IMR-90 (cell line): ENCODE measurements at regions not wholly inside any gene's neighbourhood (a gene's known extent, or its start where the extent isn't known, plus 50 kb on each side); places are given as distances from the start of the nearest gene placed in this dataset.

Experiments used
- ATAC-seq: fragments of 200-7000 bp; cut with Tn5 transposase; 2 replicates; pipeline ENCODE4 v1.9.1; 2020; ENCODE audit warnings: low read depth, mild to moderate bottlenecking, moderate library complexity
- BruUV-seq: library from RNA; stranded (reverse); fragments of 400-500 nt; replicated peaks from 2 replicates; lab custom pipeline; 2021; lab: Mats Ljungman, UMichigan
- CTCF ChIA-PET: fragments of 300-600 bp; formaldehyde crosslinking; extraction: SDS; loops from one replicate; lab custom pipeline; 2021; ENCODE audit warnings: antibody characterized with exemption; lab: Yijun Ruan, JAX
- POLR2A ChIA-PET: fragments of 300-600 bp; sonication (Branson Sonifier 250); formaldehyde crosslinking; loops from one replicate; lab custom pipeline; 2022; ENCODE audit warnings: antibody characterized with exemption; ENCODE audit not compliant: unreplicated experiment; lab: Charles Lee
- DNase-seq: peaks from one replicate; pipeline ENCODE4 v3.0.0; 2013
- H2AFZ ChIP-seq: replicated peaks from 2 replicates; pipeline ENCODE3; 2013; ENCODE audit warnings: low read length, mild to moderate bottlenecking; ENCODE audit not compliant: poor library complexity
- H2AK5ac ChIP-seq: 2 replicates; pipeline ENCODE4 v1.6.1; 2013; ENCODE audit warnings: low read depth, low read length, inconsistent platforms
- H2AK9ac ChIP-seq: replicated peaks from 2 replicates; pipeline ENCODE3; 2013; ENCODE audit warnings: mild to moderate bottlenecking, low read depth, low read length, moderate library complexity; ENCODE audit not compliant: poor library complexity
- H2BK120ac ChIP-seq: 2 replicates; pipeline ENCODE4 v1.6.1; 2013; ENCODE audit warnings: low read depth, low read length, inconsistent platforms
- H2BK15ac ChIP-seq: 3 replicates; pipeline ENCODE4 v1.6.1; 2013; ENCODE audit warnings: low read depth, low read length, inconsistent platforms
- H2BK20ac ChIP-seq: 2 replicates; pipeline ENCODE4 v1.6.1; 2013; ENCODE audit warnings: low read depth, mild to moderate bottlenecking, inconsistent platforms, low read length, moderate library complexity
- H2BK5ac ChIP-seq: 2 replicates; pipeline ENCODE4 v1.6.1; 2013; ENCODE audit warnings: mild to moderate bottlenecking, low read depth, low read length, inconsistent platforms; ENCODE audit not compliant: poor library complexity, severe bottlenecking
- H3K14ac ChIP-seq: replicated peaks from 2 replicates; pipeline ENCODE4 v1.6.1; 2013; ENCODE audit warnings: low read depth, low read length, inconsistent platforms
- H3K18ac ChIP-seq: 2 replicates; pipeline ENCODE4 v1.6.1; 2013; ENCODE audit warnings: low read depth, low read length, control low read depth
- H3K23ac ChIP-seq: 2 replicates; pipeline ENCODE4 v1.6.1; 2013; ENCODE audit warnings: low read depth, low read length, inconsistent platforms
- H3K27ac ChIP-seq: 2 replicates; pipeline ENCODE4 v1.5.1; 2013; ENCODE audit warnings: mild to moderate bottlenecking, control low read depth, low read length; ENCODE audit not compliant: insufficient read depth
- H3K27me3 ChIP-seq: 2 replicates; pipeline ENCODE4 v1.6.1; 2013; ENCODE audit warnings: low read length; ENCODE audit not compliant: control insufficient read depth, insufficient read depth
- H3K36me3 ChIP-seq: 2 replicates; pipeline ENCODE4 v1.6.1; 2013; ENCODE audit warnings: low read length, mixed read lengths; ENCODE audit not compliant: control insufficient read depth, insufficient read depth
- H3K4ac ChIP-seq: 2 replicates; pipeline ENCODE4 v1.6.1; 2013; ENCODE audit warnings: low read depth, low read length, inconsistent platforms
- H3K4me1 ChIP-seq: 2 replicates; pipeline ENCODE4 v1.6.1; 2013; ENCODE audit warnings: low read length, mixed read lengths; ENCODE audit not compliant: control insufficient read depth, insufficient read depth
- H3K4me2 ChIP-seq: 2 replicates; pipeline ENCODE4 v1.6.1; 2013; ENCODE audit warnings: low read depth, mild to moderate bottlenecking, control low read depth, low read length, moderate library complexity
- H3K4me3 ChIP-seq: 2 replicates; pipeline ENCODE4 v1.5.1; 2013; ENCODE audit warnings: low read depth, mild to moderate bottlenecking, control low read depth, low read length, moderate library complexity; ENCODE audit not compliant: insufficient read depth
- H3K56ac ChIP-seq: 2 replicates; pipeline ENCODE4 v1.6.1; 2013; ENCODE audit warnings: low read length, inconsistent platforms; ENCODE audit not compliant: insufficient read depth; ENCODE audit errors: extremely low read depth
- H3K79me1 ChIP-seq, 2 experiments: 2 replicates each; pipeline ENCODE4 v1.6.1; 2013; ENCODE audit warnings: low read length in 2 of 2, inconsistent platforms in 1 of 2, low read depth in 1 of 2
- H3K9ac ChIP-seq: 2 replicates; pipeline ENCODE4 v1.6.1; 2013; ENCODE audit warnings: low read depth, low read length, control low read depth
- H3K9me1 ChIP-seq: 2 replicates; pipeline ENCODE4 v1.6.1; 2013; ENCODE audit warnings: low read length, inconsistent platforms; ENCODE audit not compliant: insufficient read depth
- H3K9me3 ChIP-seq: 2 replicates; pipeline ENCODE4 v1.6.1; 2013; ENCODE audit warnings: low read length; ENCODE audit not compliant: control insufficient read depth, insufficient read depth
- H4K20me1 ChIP-seq: 2 replicates; pipeline ENCODE4 v1.6.1; 2013; ENCODE audit warnings: low read length, inconsistent platforms; ENCODE audit not compliant: insufficient read depth
- H4K5ac ChIP-seq: 2 replicates; pipeline ENCODE4 v1.6.1; 2013; ENCODE audit warnings: mild to moderate bottlenecking, low read depth, low read length, control low read depth
- H4K8ac ChIP-seq, 2 experiments: 2 replicates each; pipeline ENCODE4 v1.6.1; 2013; ENCODE audit warnings: low read depth in 2 of 2, low read length in 2 of 2, control low read depth in 1 of 2, inconsistent platforms in 1 of 2
- H4K91ac ChIP-seq: 2 replicates; pipeline ENCODE4 v1.6.1; 2013; ENCODE audit warnings: low read depth, low read length, inconsistent platforms; ENCODE audit not compliant: insufficient read depth
- CTCF ChIP-seq: conservative IDR thresholded peaks from 2 replicates; pipeline ENCODE4 v1.5.1; 2012; ENCODE audit warnings: mild to moderate bottlenecking, low read depth, low read length, improper control_type of control experiment
- FOS ChIP-seq: fragments of 150-350 bp; IDR thresholded peaks from 2 replicates; pipeline ENCODE4 v1.6.1; 2016; ENCODE audit warnings: low read depth, low read length
- NFE2L2 ChIP-seq: fragments of 150-350 bp; IDR thresholded peaks from 2 replicates; pipeline ENCODE4 v1.6.1; 2016; ENCODE audit warnings: low read depth, mild to moderate bottlenecking, low read length
- POLR2A ChIP-seq: IDR thresholded peaks from 2 replicates; pipeline ENCODE4 v1.6.1; 2012; ENCODE audit warnings: mild to moderate bottlenecking, low read depth, low read length
- RAD21 ChIP-seq: IDR thresholded peaks from 2 replicates; pipeline ENCODE4 v1.6.1; 2012; ENCODE audit warnings: low read length, improper control_type of control experiment
- RFX5 ChIP-seq: IDR thresholded peaks from 2 replicates; pipeline ENCODE4 v1.8.0; 2012; ENCODE audit warnings: low read depth, mild to moderate bottlenecking, low read length, moderate library complexity
- SMC3 ChIP-seq: fragments of 150-350 bp; IDR thresholded peaks from 2 replicates; pipeline ENCODE4 v1.6.1; 2016; ENCODE audit warnings: low read depth, mild to moderate bottlenecking, antibody characterized with exemption, low read length, moderate library complexity
- WGBS, 2 experiments: methylation state at CpG; one replicate each; pipeline versions ENCODE4 v1.1.5 to v1.1.7; 2013; ENCODE audit warnings: missing lambda C conversion rate in 2 of 2; ENCODE audit not compliant: insufficient read length in 1 of 2; ENCODE audit errors: extremely low coverage in 2 of 2; 5-methylcytosine and 5-hydroxymethylcytosine counted together
- dilution Hi-C: fragments of 300-500 bp; cut with HindIII; formaldehyde crosslinking; loops from one replicate; pipeline ENCODE4 v1.14.3; 2018; ENCODE audit warnings: low sequenced_read_pairs; ENCODE audit not compliant: unreplicated experiment
- in situ Hi-C: fragments of 300-500 bp; cut with MboI; formaldehyde crosslinking; loops from 3 replicates; pipeline ENCODE4 v1.14.3; 2019; ENCODE audit warnings: low sequenced_read_pairs, inconsistent platforms, mixed read lengths
- intact Hi-C: fragments of 100-400 bp; cut with micrococcal nuclease; formaldehyde crosslinking; loops from 2 replicates; pipeline ENCODE4 v1.10.0; 2022
- TF ChIP-seq, protein P1 (sequence below): fragments of 150-350 bp; IDR thresholded peaks from 2 replicates; pipeline ENCODE4 v1.6.1; 2016; ENCODE audit warnings: low read depth, mild to moderate bottlenecking, low read length, moderate library complexity, borderline replicate concordance

DNA sequence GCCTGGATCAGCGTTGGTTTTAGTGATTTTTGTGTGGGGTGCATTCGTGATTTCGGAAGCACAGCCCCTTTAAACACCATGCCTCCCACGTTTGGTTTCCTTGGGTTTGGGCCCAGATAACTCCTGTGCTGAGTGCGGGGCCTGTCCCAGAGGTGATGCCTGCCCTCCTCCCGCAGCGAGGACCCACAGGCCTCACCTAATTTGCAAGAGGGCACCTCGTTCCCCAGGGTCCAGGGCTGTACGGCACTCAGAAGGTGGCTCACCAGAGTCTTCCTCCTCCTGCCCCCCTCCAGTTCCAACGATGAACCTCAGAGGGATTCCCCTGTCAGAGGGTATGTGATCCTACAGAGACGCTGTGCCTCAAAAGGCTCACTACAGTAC lies 54.3 kb upstream of the SOX1 start:
- no peak overlapping the region for H2BK15ac ChIP-seq
- no peaks in the 10 kb centered on the region for H3K79me1 ChIP-seq
- H3K14ac ChIP-seq, result no peak overlapping the region
- H3K9me3 ChIP-seq, result peaks cover 37% of the 10 kb centered on the region
- ATAC-seq (no peak), DNase-seq (no peak)
- H3K4me1 ChIP-seq, result no peaks in the 10 kb centered on the region
- H2BK20ac ChIP-seq, result no peak overlapping the region
- no peak overlapping the region for H3K56ac ChIP-seq
- H2AFZ ChIP-seq, result no peak overlapping the region
- dilution Hi-C loops, result no loop called here
- H3K4me3 ChIP-seq, result no peak overlapping the region
- no peak for TF ChIP-seq RFX5
- TF ChIP-seq POLR2A, result no peak
- TF ChIP-seq, protein P1, sequence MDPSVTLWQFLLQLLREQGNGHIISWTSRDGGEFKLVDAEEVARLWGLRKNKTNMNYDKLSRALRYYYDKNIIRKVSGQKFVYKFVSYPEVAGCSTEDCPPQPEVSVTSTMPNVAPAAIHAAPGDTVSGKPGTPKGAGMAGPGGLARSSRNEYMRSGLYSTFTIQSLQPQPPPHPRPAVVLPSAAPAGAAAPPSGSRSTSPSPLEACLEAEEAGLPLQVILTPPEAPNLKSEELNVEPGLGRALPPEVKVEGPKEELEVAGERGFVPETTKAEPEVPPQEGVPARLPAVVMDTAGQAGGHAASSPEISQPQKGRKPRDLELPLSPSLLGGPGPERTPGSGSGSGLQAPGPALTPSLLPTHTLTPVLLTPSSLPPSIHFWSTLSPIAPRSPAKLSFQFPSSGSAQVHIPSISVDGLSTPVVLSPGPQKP, result no peak
- TF ChIP-seq NFE2L2, result no peak
- TF ChIP-seq RAD21, result no peak
- no peak for TF ChIP-seq SMC3
- no peak for TF ChIP-seq CTCF
- TF ChIP-seq FOS, result no peak
- no peak overlapping the region for H2BK5ac ChIP-seq
- intact Hi-C loops, result no loop called here
- H4K5ac ChIP-seq, result no peak overlapping the region
- no peak overlapping the region for H3K4ac ChIP-seq
- H3K27me3 ChIP-seq, result no peaks in the 10 kb centered on the region
- no peak overlapping the region for H3K4me2 ChIP-seq
- H3K9ac ChIP-seq, result no peak overlapping the region
- H3K36me3 ChIP-seq, result no peaks in the 10 kb centered on the region
- no peak overlapping the region for H4K8ac ChIP-seq
- H3K23ac ChIP-seq, result no peak overlapping the region
- no peak overlapping the region for H3K18ac ChIP-seq
- H4K20me1 ChIP-seq, result no peaks in the 10 kb centered on the region
- H2AK9ac ChIP-seq, result no peak overlapping the region
- in situ Hi-C loops, result no loop called here
- H3K9me1 ChIP-seq, result no peaks in the 10 kb centered on the region
- H3K27ac ChIP-seq, result no peak overlapping the region
- WGBS, 2 experiments, result 67% methylated on average over 1 of the region's 11 CpGs; no CpG with 5 or more reads in 1 of the 2 experiments
- H4K91ac ChIP-seq, result no peak overlapping the region
- no peak overlapping the region for H2AK5ac ChIP-seq
- H2BK120ac ChIP-seq, result no peak overlapping the region
- ChIA-PET CTCF (no interaction called here), POLR2A (no interaction called here)
- BruUV-seq, result no TSS peak
